ENCODE measurements at regions not wholly inside any gene's neighbourhood (a gene's known extent, or its start where the extent isn't known, plus 50 kb on each side); places are given as distances from the start of the nearest gene placed in this dataset.

GRCh38 chr6:53731866-53732636 is 62.8 kb upstream of the LRRC1 start:
- Histone ChIP-seq H3K4me3 (no peak overlapping the region), H3K36me3 (no peaks in the 10 kb centered on the region), H3K27ac (no peak overlapping the region), H3K27me3 (no peaks in the 10 kb centered on the region), H3K4me1 (peaks cover 0 to 6% of the 10 kb centered on the region in 2 donors), H3K9me3 (no peaks in the 10 kb centered on the region)
- DNase-seq, result no peak
- no peak for ATAC-seq
- intact Hi-C loops (cut with DNase I), result no loop called here
- TF ChIP-seq CTCF (IDR thresholded peaks at IDR 0.05), result no peak

GRCh38 chr6:53730767-53731166 is 64.0 kb upstream of the LRRC1 start:
- Histone ChIP-seq H3K36me3 (no peaks in the 10 kb centered on the region), H3K27me3 (no peaks in the 10 kb centered on the region), H3K9me3 (no peaks in the 10 kb centered on the region), H3K4me3 (no peak overlapping the region), H3K4me1 (peaks cover 0 to 6% of the 10 kb centered on the region in 2 donors), H3K27ac (no peak overlapping the region)
- TF ChIP-seq CTCF (IDR thresholded peaks at IDR 0.05), result no peak
- ATAC-seq (no peak), DNase-seq (no peak)
- intact Hi-C loops (cut with DNase I), result no loop called here

- DNase-seq (peak in 3 of 4 donors; percentile 36 to 61 (median 38)), ATAC-seq (peak; percentile 82)
- Histone ChIP-seq H3K4me1 (peaks cover 0 to 6% of the 10 kb centered on the region in 2 donors), H3K27me3 (peaks cover 0 to 6% of the 10 kb centered on the region in 2 donors), H3K36me3 (no peaks in the 10 kb centered on the region), H3K4me3 (no peak overlapping the region), H3K9me3 (no peaks in the 10 kb centered on the region), H3K27ac (no peak overlapping the region)
- TF ChIP-seq CTCF (IDR thresholded peaks at IDR 0.05), result peak; percentile 63 to 80
- intact Hi-C loops (cut with DNase I), result loop anchor here in 1 of 2 donors (5.0 kb wide), 1 partner anchor 231 kb away; no protein-coding TSS in a partner anchor
These were observed 63.1 kb upstream of the KLHL31 start for GRCh38 chr6:53728570-53729194.

- no peak for TF ChIP-seq CTCF (IDR thresholded peaks at IDR 0.05)
- Histone ChIP-seq H3K27ac (no peak overlapping the region), H3K4me1 (peaks cover 0 to 6% of the 10 kb centered on the region in 2 donors), H3K4me3 (no peak overlapping the region), H3K27me3 (peaks cover 0 to 6% of the 10 kb centered on the region in 2 donors), H3K36me3 (no peaks in the 10 kb centered on the region), H3K9me3 (no peaks in the 10 kb centered on the region)
- DNase-seq (no peak), ATAC-seq (no peak)
- intact Hi-C loops (cut with DNase I), result loop anchor here in 1 of 2 donors (5.0 kb wide), 1 partner anchor 230 kb away; no protein-coding TSS in a partner anchor
These were observed 62.2 kb upstream of the KLHL31 start for GRCh38 chr6:53727748-53728147.

Measured in left lung (tissue), 4 donors.